CD4-positive, alpha-beta T cell (primary cell): ENCODE measurements at regions not wholly inside any gene's neighbourhood (a gene's known extent, or its start where the extent isn't known, plus 50 kb on each side); places are given as distances from the start of the nearest gene placed in this dataset.

ENCODE experiments used
- ATAC-seq: fragments of 200-7000 bp; cut with Tn5 transposase; one replicate; pipeline ENCODE4 v1.10.0; 2022; ENCODE audit warnings: mild to moderate bottlenecking; ENCODE audit not compliant: poor library complexity
- CTCF ChIA-PET: fragments of 350-600 bp; sonication (Branson Sonifier 250); formaldehyde crosslinking; loops from one replicate; lab custom pipeline; 2021; ENCODE audit warnings: antibody characterized with exemption, inconsistent platforms; lab: Charles Lee
- POLR2A ChIA-PET: fragments of 350-600 bp; sonication (Branson Sonifier 250); formaldehyde crosslinking; loops from one replicate; lab custom pipeline; 2021; ENCODE audit warnings: antibody characterized with exemption, inconsistent platforms; lab: Charles Lee
- DNase-seq, 14 experiments: peaks; one replicate each; pipeline ENCODE4 v3.0.0-alpha.2; 2013 to 2020; ENCODE audit warnings: mixed read lengths in 2 of 14
- H3K27ac ChIP-seq, 2 donors: one replicate each; pipeline versions ENCODE4 v1.5.1 to v1.7.0; 2013; ENCODE audit warnings: low read length in 2 of 2, low read depth in 1 of 2, mild to moderate bottlenecking in 1 of 2
- H3K27me3 ChIP-seq, 2 experiments: 1 replicate in 1 of 2; 2 replicates in 1 of 2; pipeline versions ENCODE4 v1.6.1 to v1.7.0; 2013; ENCODE audit warnings: low read length in 2 of 2, control low read depth in 1 of 2, mild to moderate bottlenecking in 1 of 2, moderate library complexity in 1 of 2; ENCODE audit not compliant: insufficient read depth in 2 of 2, control insufficient read depth in 1 of 2
- H3K36me3 ChIP-seq: one replicate; pipeline ENCODE4 v1.6.1; 2013; ENCODE audit warnings: low read length, control low read depth; ENCODE audit not compliant: insufficient read depth
- H3K4me1 ChIP-seq: one replicate; pipeline ENCODE4 v1.6.1; 2013; ENCODE audit warnings: low read length, control low read depth; ENCODE audit not compliant: insufficient read depth
- H3K4me3 ChIP-seq: one replicate; pipeline ENCODE4 v1.5.1; 2013; ENCODE audit warnings: mild to moderate bottlenecking, low read length, moderate library complexity
- H3K9me3 ChIP-seq, 2 experiments: 1 replicate in 1 of 2; 2 replicates in 1 of 2; pipeline versions ENCODE4 v1.6.1 to v1.7.0; 2013; ENCODE audit warnings: low read length in 2 of 2, mild to moderate bottlenecking in 2 of 2, control low read depth in 1 of 2, moderate library complexity in 1 of 2; ENCODE audit not compliant: control insufficient read depth in 1 of 2, insufficient read depth in 1 of 2
- H3K27ac Mint-ChIP-seq: one replicate; pipeline ENCODE4 v1.8.0; 2020; ENCODE audit warnings: mixed read lengths
- H3K27me3 Mint-ChIP-seq: one replicate; pipeline ENCODE4 v1.8.0; 2021; ENCODE audit warnings: mixed read lengths
- H3K36me3 Mint-ChIP-seq: one replicate; pipeline ENCODE4 v1.8.0; 2021; ENCODE audit warnings: low read depth, mixed read lengths
- H3K4me1 Mint-ChIP-seq: one replicate; pipeline ENCODE4 v1.8.0; 2021; ENCODE audit warnings: low read depth, mixed read lengths
- H3K4me3 Mint-ChIP-seq: one replicate; pipeline ENCODE4 v1.8.0; 2020; ENCODE audit warnings: mild to moderate bottlenecking, mixed read lengths
- H3K9me3 Mint-ChIP-seq: one replicate; pipeline ENCODE4 v1.8.0; 2020; ENCODE audit warnings: mixed read lengths
- CTCF ChIP-seq: fragments of 200-600 bp; IDR thresholded peaks from one replicate; pipeline ENCODE4 v1.8.0; 2022; ENCODE audit warnings: antibody characterized with exemption, mild to moderate bottlenecking
- intact Hi-C, 2 experiments: fragments of 100-400 bp; cut with DNase I in 1 of 2; cut with micrococcal nuclease in 1 of 2; formaldehyde crosslinking; loops; one replicate each; pipeline versions ENCODE4 v1.15.1 to v1.9.0; 2023 to 2025; cut with DNase I, micrococcal nuclease

- Mint-ChIP-seq H3K4me3 (no peak overlapping the region), H3K27ac (no peak overlapping the region), H3K36me3 (no peaks in the 10 kb centered on the region), H3K27me3 (no peaks in the 10 kb centered on the region), H3K4me1 (peaks cover 28% of the 10 kb centered on the region), H3K9me3 (peaks cover 6% of the 10 kb centered on the region)
- Histone ChIP-seq H3K9me3 (peaks cover 0 to 12% of the 10 kb centered on the region in 2 experiments), H3K4me1 (peaks cover 21% of the 10 kb centered on the region), H3K27me3 (no peaks in the 10 kb centered on the region), H3K36me3 (no peaks in the 10 kb centered on the region), H3K4me3 (no peak overlapping the region), H3K27ac (no peak overlapping the region)
- CTCF ChIA-PET = interaction anchor here (1.4 kb wide), 1 partner anchor 401 kb away, joined by 4 read pairs; no protein-coding TSS in a partner anchor
- DNase-seq = no peak
- intact Hi-C loops = no loop called here
- ATAC-seq = no peak
- no peak for TF ChIP-seq CTCF
- POLR2A ChIA-PET = interaction anchor here (1.1 kb wide), 1 partner anchor 156 kb away, joined by 3 read pairs; no protein-coding TSS in a partner anchor
Measured at GRCh38 chr12:46526233-46526632, 153.7 kb upstream of the SLC38A2 start.

GRCh38 chr12:46524778-46525177 lies 152.2 kb upstream of the SLC38A2 start:
- no peaks in the 10 kb centered on the region for H3K36me3 ChIP-seq
- DNase-seq (no peak), ATAC-seq (no peak)
- Mint-ChIP-seq H3K27me3 (no peaks in the 10 kb centered on the region), H3K27ac (peak overlapping the region; percentile 83), H3K4me1 (peaks cover 28% of the 10 kb centered on the region), H3K36me3 (no peaks in the 10 kb centered on the region), H3K9me3 (peaks cover 6% of the 10 kb centered on the region), H3K4me3 (no peak overlapping the region)
- intact Hi-C loops = loop anchor here in 1 of 2 experiments (5.0 kb wide), 1 partner anchor 152 kb away; the partner anchor contains the start of gene SLC38A2
- no peaks in the 10 kb centered on the region for H3K27me3 ChIP-seq
- CTCF ChIA-PET = interaction anchor here (1.4 kb wide), 1 partner anchor 400 kb away, joined by 4 read pairs; no protein-coding TSS in a partner anchor
- H3K27ac ChIP-seq = peak overlapping the region; percentile 37 to 76
- H3K4me3 ChIP-seq = no peak overlapping the region
- POLR2A ChIA-PET = interaction anchor here (1.6 to 1.8 kb wide), 2 partner anchors 141 to 256 kb away, joined by 8 to 15 read pairs; partner anchors contain the start of gene SLC38A1
- H3K9me3 ChIP-seq = no peaks in the 10 kb centered on the region
- no peak for TF ChIP-seq CTCF
- H3K4me1 ChIP-seq = peaks cover 21% of the 10 kb centered on the region

DNA sequence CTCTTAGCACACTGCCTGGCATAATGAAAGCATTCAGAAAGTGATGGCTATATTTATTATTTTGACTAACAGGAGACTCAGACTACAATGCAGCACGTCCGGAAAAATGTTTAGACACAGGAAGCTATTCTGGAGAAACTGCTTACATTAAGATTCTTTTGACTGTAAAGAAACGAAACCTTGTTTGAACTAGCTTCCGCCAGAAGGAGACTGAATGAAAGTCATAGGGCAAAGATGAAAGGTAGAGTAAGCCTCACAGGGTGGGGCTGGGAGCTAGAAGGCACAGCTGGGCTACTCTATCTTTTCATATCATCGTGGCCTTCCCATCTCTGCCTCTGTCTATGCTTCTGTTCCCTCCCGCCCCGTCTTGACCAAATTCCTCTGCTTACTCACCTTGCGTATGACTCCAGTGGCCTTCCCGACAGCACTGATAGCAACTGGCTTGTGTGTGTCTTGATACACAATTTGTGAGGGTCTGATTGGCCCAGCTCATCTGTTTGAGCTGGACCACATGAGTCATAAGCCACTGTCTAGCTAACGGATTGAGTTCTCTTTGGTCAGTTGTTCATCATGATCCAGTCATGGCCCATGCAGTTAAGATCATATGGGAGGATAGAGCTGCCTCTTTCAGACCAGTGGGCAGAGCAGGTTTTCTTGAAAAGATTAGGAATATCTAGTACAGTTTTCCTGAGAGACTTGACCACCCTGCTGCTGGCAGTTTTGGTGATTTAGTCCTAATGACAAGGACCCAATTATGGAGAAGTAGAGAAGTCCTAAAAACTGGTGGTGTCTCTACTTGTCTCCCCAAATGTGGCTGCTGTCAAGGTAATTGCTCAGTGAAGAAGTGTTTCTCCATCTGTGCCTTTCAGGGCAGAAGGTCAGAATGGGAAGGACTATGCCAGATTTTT lies 151.5 kb upstream of the SLC38A2 start:
- Mint-ChIP-seq H3K36me3 (no peaks in the 10 kb centered on the region), H3K4me3 (peak overlapping the region; percentile 77), H3K27me3 (no peaks in the 10 kb centered on the region), H3K4me1 (peaks cover 28% of the 10 kb centered on the region), H3K9me3 (peaks cover 2% of the 10 kb centered on the region), H3K27ac (peak overlapping the region; percentile 83)
- Histone ChIP-seq H3K9me3 (no peaks in the 10 kb centered on the region), H3K27ac (peak overlapping the region; percentile 37 to 76), H3K4me1 (peaks cover 21% of the 10 kb centered on the region), H3K27me3 (no peaks in the 10 kb centered on the region), H3K4me3 (peak overlapping the region; percentile 32), H3K36me3 (no peaks in the 10 kb centered on the region)
- CTCF ChIA-PET = no interaction called here
- POLR2A ChIA-PET = interaction anchor here (0.6 to 1.8 kb wide), 20 partner anchors 9 to 794 kb away, joined by 3 to 15 read pairs (median 4); partner anchors contain the start of genes SLC38A1 and SLC38A2
- DNase-seq (peak in 12 of 14 experiments; percentile 14 to 84 (median 34)), ATAC-seq (peak; percentile 96)
- no peak for TF ChIP-seq CTCF
- intact Hi-C loops = loop anchor here in 1 of 2 experiments (5.0 kb wide), 1 partner anchor 152 kb away; the partner anchor contains the start of gene SLC38A2
